ENCODE measurements at regions not wholly inside any gene's neighbourhood (a gene's known extent, or its start where the extent isn't known, plus 50 kb on each side); places are given as distances from the start of the nearest gene placed in this dataset.
A peak's percentile ranks its signal among the peaks of the same experiment; 100 is the strongest.

DNA sequence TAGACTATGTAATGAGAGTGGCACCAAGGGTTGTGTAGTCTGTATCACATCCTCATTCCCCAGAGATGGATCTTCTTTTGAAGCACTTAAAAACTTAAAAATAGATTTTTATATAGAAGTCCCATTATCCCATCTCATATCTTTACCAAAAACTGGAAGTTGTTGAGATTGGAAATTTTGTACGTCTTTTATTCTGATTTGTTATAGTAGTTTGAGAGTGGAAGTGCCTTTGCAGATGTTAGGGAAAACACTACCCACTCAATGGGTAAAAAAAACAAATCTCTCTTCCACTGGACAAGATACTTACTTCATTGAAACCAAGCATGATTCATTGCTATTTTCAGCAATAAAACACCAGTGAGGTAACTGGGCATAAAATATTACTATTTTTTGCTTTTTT is 184.4 kb downstream of the MACC1 start:
- Histone ChIP-seq H3K4me3 (no peak overlapping the region), H3K9me3 (ENCODE audit: low read depth) (no peaks in the 10 kb centered on the region), H3K27me3 (no peaks in the 10 kb centered on the region), H3K79me2 (ENCODE audit: low read depth) (no peaks in the 10 kb centered on the region), H2AFZ (replicated peaks) (no peak overlapping the region), H3K9ac (no peak overlapping the region), H4K20me1 (ENCODE audit: low read depth) (no peaks in the 10 kb centered on the region), H3K4me2 (no peak overlapping the region), H3K27ac (no peak overlapping the region), H3F3A (ENCODE audit: low read depth) (no peaks in the 10 kb centered on the region), H3K36me3 (no peaks in the 10 kb centered on the region), H3K4me1 (no peaks in the 10 kb centered on the region)
- DNase-seq (ENCODE audit: low spot score) = no peak
- Mint-ChIP-seq H3K4me1 (peaks cover 6% of the 10 kb centered on the region), H3K27me3 (ENCODE audit: insufficient read depth, low read depth) (no peaks in the 10 kb centered on the region), H3K27ac (no peak overlapping the region), H3K4me3 (no peak overlapping the region), H3K36me3 (no peaks in the 10 kb centered on the region), H3K9me3 (no peaks in the 10 kb centered on the region)
- no peak for TF ChIP-seq EZH2 (IDR thresholded peaks at IDR 0.05)
- TF ChIP-seq EZH2phosphoT487 (IDR thresholded peaks at IDR 0.05) = no peak
- TF ChIP-seq, protein P1, sequence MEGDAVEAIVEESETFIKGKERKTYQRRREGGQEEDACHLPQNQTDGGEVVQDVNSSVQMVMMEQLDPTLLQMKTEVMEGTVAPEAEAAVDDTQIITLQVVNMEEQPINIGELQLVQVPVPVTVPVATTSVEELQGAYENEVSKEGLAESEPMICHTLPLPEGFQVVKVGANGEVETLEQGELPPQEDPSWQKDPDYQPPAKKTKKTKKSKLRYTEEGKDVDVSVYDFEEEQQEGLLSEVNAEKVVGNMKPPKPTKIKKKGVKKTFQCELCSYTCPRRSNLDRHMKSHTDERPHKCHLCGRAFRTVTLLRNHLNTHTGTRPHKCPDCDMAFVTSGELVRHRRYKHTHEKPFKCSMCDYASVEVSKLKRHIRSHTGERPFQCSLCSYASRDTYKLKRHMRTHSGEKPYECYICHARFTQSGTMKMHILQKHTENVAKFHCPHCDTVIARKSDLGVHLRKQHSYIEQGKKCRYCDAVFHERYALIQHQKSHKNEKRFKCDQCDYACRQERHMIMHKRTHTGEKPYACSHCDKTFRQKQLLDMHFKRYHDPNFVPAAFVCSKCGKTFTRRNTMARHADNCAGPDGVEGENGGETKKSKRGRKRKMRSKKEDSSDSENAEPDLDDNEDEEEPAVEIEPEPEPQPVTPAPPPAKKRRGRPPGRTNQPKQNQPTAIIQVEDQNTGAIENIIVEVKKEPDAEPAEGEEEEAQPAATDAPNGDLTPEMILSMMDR (IDR thresholded peaks at IDR 0.05) = no peak

DNA sequence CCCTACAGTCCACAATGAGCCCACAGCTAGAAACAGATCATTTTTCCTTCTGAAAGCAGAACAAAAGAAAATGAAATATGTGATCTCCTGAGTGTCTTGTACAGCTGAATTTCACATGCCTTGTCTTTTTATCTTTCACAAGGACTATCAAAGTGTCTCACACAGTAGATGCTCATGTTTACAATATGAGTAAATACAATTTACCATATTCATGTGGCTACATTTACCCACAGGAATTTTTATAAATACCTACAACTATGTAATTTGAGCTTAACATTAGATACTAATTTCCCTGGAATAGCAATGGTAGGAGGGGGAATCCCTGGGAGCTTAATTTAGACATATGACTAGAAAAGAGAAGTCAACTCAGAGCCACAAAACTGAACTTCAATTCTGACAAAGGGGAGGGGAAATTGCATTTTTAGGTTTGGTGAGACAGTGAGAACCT is 186.2 kb downstream of the MACC1 start:
- Histone ChIP-seq H2AFZ (replicated peaks) (peak overlapping the region; percentile 30), H3K27me3 (no peaks in the 10 kb centered on the region), H3K4me2 (no peak overlapping the region), H3K4me1 (no peaks in the 10 kb centered on the region), H3K36me3 (no peaks in the 10 kb centered on the region), H3K4me3 (no peak overlapping the region), H3K27ac (no peak overlapping the region), H4K20me1 (ENCODE audit: low read depth) (no peaks in the 10 kb centered on the region), H3K79me2 (ENCODE audit: low read depth) (no peaks in the 10 kb centered on the region), H3K9ac (no peak overlapping the region), H3K9me3 (ENCODE audit: low read depth) (no peaks in the 10 kb centered on the region), H3F3A (ENCODE audit: low read depth) (no peaks in the 10 kb centered on the region)
- no peak overlapping the region for H3K27ac Mint-ChIP-seq
- no peaks in the 10 kb centered on the region for H3K27me3 Mint-ChIP-seq (ENCODE audit: insufficient read depth, low read depth)
- H3K4me3 Mint-ChIP-seq = no peak overlapping the region
- TF ChIP-seq, protein P1 (IDR thresholded peaks at IDR 0.05) = no peak
- TF ChIP-seq EZH2 (IDR thresholded peaks at IDR 0.05) (no peak), EZH2phosphoT487 (IDR thresholded peaks at IDR 0.05) (no peak)
- peaks cover 6% of the 10 kb centered on the region for H3K4me1 Mint-ChIP-seq
- no peak for DNase-seq (ENCODE audit: low spot score)
- no peaks in the 10 kb centered on the region for H3K9me3 Mint-ChIP-seq
- H3K36me3 Mint-ChIP-seq = no peaks in the 10 kb centered on the region

DNA sequence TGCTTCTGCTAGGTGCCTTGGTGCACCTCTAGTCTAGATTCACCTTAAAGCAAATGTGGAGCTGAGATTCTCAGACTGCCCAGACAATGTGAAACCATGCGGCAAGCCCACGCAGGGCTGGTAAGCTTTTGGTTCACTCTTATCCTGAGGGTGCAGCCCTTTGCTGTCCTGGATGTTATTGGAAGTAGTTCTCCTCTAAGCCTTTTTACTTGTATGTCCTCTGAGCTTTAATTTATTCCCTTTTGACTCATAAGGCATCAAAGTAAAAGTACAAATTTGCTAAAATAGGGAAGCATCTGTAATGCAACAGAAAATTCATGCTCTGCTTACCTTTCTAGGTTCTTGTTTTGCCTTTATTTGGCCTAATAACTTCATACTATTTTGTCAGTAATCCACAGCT is 186.8 kb downstream of the MACC1 start:
- Mint-ChIP-seq H3K9me3 (no peaks in the 10 kb centered on the region), H3K36me3 (no peaks in the 10 kb centered on the region), H3K27me3 (ENCODE audit: insufficient read depth, low read depth) (no peaks in the 10 kb centered on the region), H3K4me3 (no peak overlapping the region), H3K4me1 (peaks cover 6% of the 10 kb centered on the region), H3K27ac (no peak overlapping the region)
- Histone ChIP-seq H3K9me3 (ENCODE audit: low read depth) (no peaks in the 10 kb centered on the region), H3F3A (ENCODE audit: low read depth) (no peaks in the 10 kb centered on the region), H3K79me2 (ENCODE audit: low read depth) (no peaks in the 10 kb centered on the region), H3K27ac (no peak overlapping the region), H3K4me2 (no peak overlapping the region), H3K27me3 (no peaks in the 10 kb centered on the region), H3K36me3 (no peaks in the 10 kb centered on the region), H4K20me1 (ENCODE audit: low read depth) (no peaks in the 10 kb centered on the region), H3K4me1 (no peaks in the 10 kb centered on the region), H2AFZ (replicated peaks) (peak overlapping the region; percentile 30), H3K4me3 (no peak overlapping the region), H3K9ac (no peak overlapping the region)
- peak; percentile 24 for DNase-seq (ENCODE audit: low spot score)
- TF ChIP-seq EZH2phosphoT487 (IDR thresholded peaks at IDR 0.05) (no peak), EZH2 (IDR thresholded peaks at IDR 0.05) (no peak)
- TF ChIP-seq, protein P1 (IDR thresholded peaks at IDR 0.05) = no peak
